Neuronal stem cell (in vitro differentiated cells): ENCODE measurements at regions not wholly inside any gene's neighbourhood (a gene's known extent, or its start where the extent isn't known, plus 50 kb on each side); places are given as distances from the start of the nearest gene placed in this dataset.
"Not testable (repeated sequence)": the region's sequence is repeated elsewhere in the genome, so short reads cannot be mapped to it uniquely, and the experiment has no call there.

Source experiments
- DNase-seq: peaks from one replicate; pipeline ENCODE4 v3.0.0-alpha.2; 2013; ENCODE audit warnings: low spot score
- H2AFZ ChIP-seq: one replicate; pipeline ENCODE4 v1.6.1; 2013; ENCODE audit warnings: mild to moderate bottlenecking, low read length, inconsistent platforms
- H2AK5ac ChIP-seq: 2 replicates; pipeline ENCODE4 v1.6.1; 2013; ENCODE audit warnings: low read depth, mild to moderate bottlenecking, inconsistent platforms, low read length, moderate library complexity, mixed read lengths
- H2BK120ac ChIP-seq: 2 replicates; pipeline ENCODE4 v1.6.1; 2013; ENCODE audit warnings: low read depth, mild to moderate bottlenecking, inconsistent platforms, low read length, moderate library complexity, mixed read lengths
- H2BK12ac ChIP-seq: one replicate; pipeline ENCODE4 v1.6.1; 2013; ENCODE audit warnings: low read length, inconsistent platforms
- H2BK15ac ChIP-seq: 2 replicates; pipeline ENCODE4 v1.6.1; 2013; ENCODE audit warnings: mild to moderate bottlenecking, low read length, inconsistent platforms, mixed read lengths
- H2BK5ac ChIP-seq: one replicate; pipeline ENCODE4 v1.6.1; 2013; ENCODE audit warnings: inconsistent platforms, mild to moderate bottlenecking, low read length, moderate library complexity
- H3K14ac ChIP-seq: one replicate; pipeline ENCODE4 v1.6.1; 2013; ENCODE audit warnings: low read length, inconsistent platforms
- H3K18ac ChIP-seq: 2 replicates; pipeline ENCODE4 v1.6.1; 2013; ENCODE audit warnings: low read length, inconsistent platforms
- H3K23ac ChIP-seq: 2 replicates; pipeline ENCODE4 v1.6.1; 2013; ENCODE audit warnings: low read depth, mild to moderate bottlenecking, mixed read lengths, low read length, inconsistent platforms; ENCODE audit not compliant: poor library complexity
- H3K27ac ChIP-seq: replicated peaks from 3 replicates; pipeline ENCODE4 v1.5.1; 2013; ENCODE audit warnings: low read length, inconsistent platforms
- H3K27me3 ChIP-seq, 3 experiments: 2 replicates each; pipeline ENCODE4 v1.6.1; 2013; ENCODE audit warnings: low read length in 3 of 3, mild to moderate bottlenecking in 2 of 3, inconsistent platforms in 1 of 3, low read depth in 1 of 3, mixed read lengths in 1 of 3, moderate library complexity in 1 of 3; ENCODE audit not compliant: control insufficient read depth in 3 of 3, insufficient read depth in 3 of 3
- H3K36me3 ChIP-seq, 2 donors: replicated peaks in 1 of 2; 2 replicates each; pipeline ENCODE4 v1.6.1; 2013; ENCODE audit warnings: low read length in 2 of 2; ENCODE audit not compliant: control insufficient read depth in 2 of 2, insufficient read depth in 2 of 2
- H3K4ac ChIP-seq: 2 replicates; pipeline ENCODE4 v1.6.1; 2013; ENCODE audit warnings: inconsistent platforms, mild to moderate bottlenecking, low read length, moderate library complexity
- H3K4me1 ChIP-seq, 2 donors: 1 replicate in 1 of 2; 2 replicates in 1 of 2; pipeline ENCODE4 v1.6.1; 2013; ENCODE audit warnings: low read length in 2 of 2, low read depth in 1 of 2; ENCODE audit not compliant: control insufficient read depth in 2 of 2, insufficient read depth in 1 of 2
- H3K4me2 ChIP-seq: one replicate; pipeline ENCODE4 v1.6.1; 2013; ENCODE audit warnings: mild to moderate bottlenecking, low read length, inconsistent platforms; ENCODE audit not compliant: insufficient read depth, poor library complexity, severe bottlenecking
- H3K4me3 ChIP-seq, 2 donors: 2 replicates each; pipeline ENCODE4 v1.5.1; 2013; ENCODE audit warnings: low read length in 2 of 2, mild to moderate bottlenecking in 2 of 2, inconsistent platforms in 1 of 2, moderate library complexity in 1 of 2
- H3K79me1 ChIP-seq: one replicate; pipeline ENCODE4 v1.6.1; 2013; ENCODE audit warnings: low read depth, mild to moderate bottlenecking, inconsistent platforms, low read length, moderate library complexity
- H3K9ac ChIP-seq: one replicate; pipeline ENCODE4 v1.6.1; 2013; ENCODE audit warnings: mild to moderate bottlenecking, low read depth, low read length, inconsistent platforms; ENCODE audit not compliant: poor library complexity
- H3K9me3 ChIP-seq, 2 donors: replicated peaks in 1 of 2; 2 replicates each; pipeline versions ENCODE3 to v1.6.1; 2013; ENCODE audit warnings: low read length in 2 of 2, mild to moderate bottlenecking in 2 of 2, inconsistent platforms in 1 of 2, low read depth in 1 of 2, mixed read lengths in 1 of 2, moderate library complexity in 1 of 2; ENCODE audit not compliant: control insufficient read depth in 2 of 2, insufficient read depth in 1 of 2
- H4K8ac ChIP-seq: one replicate; pipeline ENCODE4 v1.6.1; 2013; ENCODE audit warnings: low read depth, mild to moderate bottlenecking, inconsistent platforms, low read length, moderate library complexity
- H4K91ac ChIP-seq: one replicate; pipeline ENCODE4 v1.6.1; 2013; ENCODE audit warnings: low read length, low read depth, mild to moderate bottlenecking, inconsistent platforms; ENCODE audit not compliant: poor library complexity
- WGBS, 2 donors: extraction: QIAGEN DNeasy Blood & Tissue Kit; methylation state at CpG; one replicate each; pipeline ENCODE4 v1.1.7; 2013; ENCODE audit warnings: missing lambda C conversion rate in 2 of 2, mixed read lengths in 1 of 2; ENCODE audit not compliant: insufficient read length in 2 of 2, insufficient replicate concordance in 1 of 2; ENCODE audit errors: extremely low coverage in 2 of 2; 5-methylcytosine and 5-hydroxymethylcytosine counted together

- Histone ChIP-seq H3K4me2 (no peak overlapping the region), H2BK15ac (no peak overlapping the region), H3K27ac (no peak overlapping the region), H2AFZ (no peak overlapping the region), H3K9ac (no peak overlapping the region), H3K4me1 (peaks cover 0 to 4% of the 10 kb centered on the region in 2 donors), H3K27me3 (no peaks in the 10 kb centered on the region), H2BK120ac (no peak overlapping the region), H4K8ac (no peak overlapping the region), H3K4me3 (no peak overlapping the region), H3K18ac (no peak overlapping the region), H2BK12ac (no peak overlapping the region), H2AK5ac (no peak overlapping the region), H3K14ac (no peak overlapping the region), H3K36me3 (no peaks in the 10 kb centered on the region), H4K91ac (no peak overlapping the region), H3K79me1 (no peaks in the 10 kb centered on the region), H3K23ac (no peak overlapping the region), H3K4ac (no peak overlapping the region), H2BK5ac (no peak overlapping the region), H3K9me3 (peaks cover 4 to 7% of the 10 kb centered on the region in 2 donors)
- no peak for DNase-seq
Measured at GRCh38 chr7:8885480-8886000, 452.1 kb downstream of the NXPH1 start.

- WGBS, 2 donors = no CpG with 5 or more reads among the region's 30 CpGs
- not testable (repeated sequence) for H2AK5ac ChIP-seq
Measured at GRCh38 chr7:8890346-8890745, 456.9 kb downstream of the NXPH1 start.

GRCh38 chr7:8893775-8894174, 460.4 kb downstream of the NXPH1 start:
- Histone ChIP-seq H3K36me3 (no peaks in the 10 kb centered on the region), H3K4me2 (no peak overlapping the region), H2BK5ac (no peak overlapping the region), H2BK120ac (no peak overlapping the region), H3K9ac (no peak overlapping the region), H3K79me1 (no peaks in the 10 kb centered on the region), H3K18ac (no peak overlapping the region), H3K4me3 (no peak overlapping the region), H2BK12ac (no peak overlapping the region), H2AFZ (no peak overlapping the region), H3K9me3 (peaks cover 4 to 7% of the 10 kb centered on the region in 2 donors), H3K4ac (no peak overlapping the region), H3K27me3 (no peaks in the 10 kb centered on the region), H2BK15ac (no peak overlapping the region), H2AK5ac (no peak overlapping the region), H4K91ac (no peak overlapping the region), H3K23ac (no peak overlapping the region), H3K27ac (no peak overlapping the region), H3K14ac (no peak overlapping the region), H4K8ac (no peak overlapping the region), H3K4me1 (no peaks in the 10 kb centered on the region)
- no CpG with 5 or more reads among the region's 2 CpGs for WGBS, 2 donors
- no peak for DNase-seq

More at GRCh38 chr7:8890346-8890745, 456.9 kb downstream of the NXPH1 start:
- not testable (repeated sequence) for H3K9ac ChIP-seq, H3K18ac ChIP-seq, H2BK5ac ChIP-seq, H3K4me1 ChIP-seq, H3K27me3 ChIP-seq, H3K27ac ChIP-seq, H3K4ac ChIP-seq, H3K9me3 ChIP-seq, DNase-seq, H2BK15ac ChIP-seq, H2AFZ ChIP-seq, H3K36me3 ChIP-seq, H3K4me2 ChIP-seq, H3K23ac ChIP-seq, H3K4me3 ChIP-seq, H4K8ac ChIP-seq, H2BK120ac ChIP-seq, H4K91ac ChIP-seq, H3K79me1 ChIP-seq, H3K14ac ChIP-seq, H2BK12ac ChIP-seq

- no peak for DNase-seq
- Histone ChIP-seq H3K18ac (no peak overlapping the region), H3K14ac (no peak overlapping the region), H3K4ac (no peak overlapping the region), H2AK5ac (no peak overlapping the region), H3K4me3 (no peak overlapping the region), H2AFZ (no peak overlapping the region), H3K27me3 (no peaks in the 10 kb centered on the region), H3K36me3 (no peaks in the 10 kb centered on the region), H2BK15ac (no peak overlapping the region), H3K23ac (no peak overlapping the region), H3K9me3 (no peaks in the 10 kb centered on the region), H3K9ac (no peak overlapping the region), H4K91ac (no peak overlapping the region), H3K27ac (no peak overlapping the region), H3K4me1 (peaks cover 0 to 2% of the 10 kb centered on the region in 2 donors), H4K8ac (no peak overlapping the region), H2BK5ac (no peak overlapping the region), H2BK12ac (no peak overlapping the region), H3K79me1 (no peaks in the 10 kb centered on the region), H3K4me2 (no peak overlapping the region), H2BK120ac (no peak overlapping the region)
- no CpG with 5 or more reads among the region's 6 CpGs for WGBS, 2 donors
Measured at GRCh38 chr7:8906396-8907075, 473.1 kb downstream of the NXPH1 start.
